GM04503 (cell line): ENCODE measurements at regions not wholly inside any gene's neighbourhood (a gene's known extent, or its start where the extent isn't known, plus 50 kb on each side); places are given as distances from the start of the nearest gene placed in this dataset.

ENCODE experiments used
- DNase-seq: peaks from one replicate; pipeline ENCODE4 v3.0.0-alpha.2; 2012; ENCODE audit warnings: low read depth

DNA sequence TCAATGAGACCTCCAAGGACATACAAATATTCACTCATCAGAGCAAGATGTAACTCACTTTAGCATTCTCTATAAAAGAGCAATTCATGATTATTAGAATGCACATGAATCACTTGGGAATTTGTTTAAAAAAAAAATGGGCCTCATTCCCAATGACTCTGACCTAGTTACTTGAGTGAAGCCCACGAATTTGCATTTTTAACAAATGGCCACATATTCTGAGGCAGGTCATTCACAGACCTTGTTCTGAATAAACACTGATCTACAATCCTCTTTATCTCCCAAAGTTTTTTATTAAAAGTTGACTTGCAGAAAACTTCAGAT is 255.1 kb upstream of the VEGFC start:
- no peak for DNase-seq

GRCh38 chr4:177051473-177052060 is 258.1 kb upstream of the NEIL3 start:
- no peak for DNase-seq

DNA sequence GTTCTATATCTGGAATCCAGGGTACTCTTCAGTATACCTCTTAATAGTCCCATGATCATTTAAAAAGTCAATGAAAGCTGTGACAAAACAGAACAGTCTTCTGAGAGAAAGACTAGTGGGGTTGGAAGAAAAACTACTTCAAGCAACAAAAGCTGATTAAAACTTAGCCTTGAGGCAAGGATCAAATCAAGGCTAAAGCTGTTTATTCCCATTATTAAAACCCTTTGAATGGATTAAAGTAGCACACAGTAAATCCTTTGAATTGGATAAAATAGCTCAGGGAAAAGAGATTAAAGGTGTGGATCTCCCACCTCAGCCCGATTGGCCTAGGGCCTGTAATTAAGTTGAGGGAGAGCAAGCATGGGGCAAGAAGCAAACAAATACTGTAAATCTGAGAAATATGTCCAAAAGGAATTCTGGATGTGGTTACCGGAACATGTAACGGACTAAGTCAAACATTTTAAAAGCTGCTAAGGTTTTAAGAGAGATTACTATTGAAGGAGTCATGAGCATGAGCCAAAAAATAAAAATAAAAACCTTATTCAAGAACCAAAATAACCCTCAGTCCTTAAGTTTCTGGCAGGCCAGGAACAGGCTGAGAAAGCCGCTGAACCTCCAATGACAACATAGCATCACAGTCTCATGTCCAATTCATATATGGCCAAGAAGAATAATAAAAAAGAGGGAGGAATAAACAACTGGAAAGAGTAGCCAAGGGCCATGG is 257.3 kb upstream of the NEIL3 start:
- no peak for DNase-seq

- DNase-seq = no peak
Measured at GRCh38 chr4:177057186-177057585, 252.5 kb upstream of the NEIL3 start.

DNA sequence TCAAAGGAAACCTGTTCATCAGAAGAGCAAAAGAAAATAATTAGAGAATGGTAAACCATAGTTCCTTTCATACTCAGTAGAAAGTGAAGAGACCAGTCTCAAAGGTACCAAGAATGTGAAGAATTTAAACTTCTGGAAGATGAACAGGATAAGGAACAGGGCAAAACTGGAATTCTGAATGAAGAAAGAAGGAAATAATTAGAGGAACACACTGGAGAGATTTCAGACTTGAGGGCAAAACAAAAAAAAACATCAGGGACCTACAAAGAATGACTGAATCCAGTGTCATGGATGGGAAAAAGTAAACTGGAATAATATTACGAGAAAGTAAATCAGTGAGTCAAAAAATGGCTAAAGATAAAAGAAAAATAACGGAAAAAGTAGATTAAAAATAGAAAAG is 245.6 kb upstream of the NEIL3 start:
- no peak for DNase-seq

DNA sequence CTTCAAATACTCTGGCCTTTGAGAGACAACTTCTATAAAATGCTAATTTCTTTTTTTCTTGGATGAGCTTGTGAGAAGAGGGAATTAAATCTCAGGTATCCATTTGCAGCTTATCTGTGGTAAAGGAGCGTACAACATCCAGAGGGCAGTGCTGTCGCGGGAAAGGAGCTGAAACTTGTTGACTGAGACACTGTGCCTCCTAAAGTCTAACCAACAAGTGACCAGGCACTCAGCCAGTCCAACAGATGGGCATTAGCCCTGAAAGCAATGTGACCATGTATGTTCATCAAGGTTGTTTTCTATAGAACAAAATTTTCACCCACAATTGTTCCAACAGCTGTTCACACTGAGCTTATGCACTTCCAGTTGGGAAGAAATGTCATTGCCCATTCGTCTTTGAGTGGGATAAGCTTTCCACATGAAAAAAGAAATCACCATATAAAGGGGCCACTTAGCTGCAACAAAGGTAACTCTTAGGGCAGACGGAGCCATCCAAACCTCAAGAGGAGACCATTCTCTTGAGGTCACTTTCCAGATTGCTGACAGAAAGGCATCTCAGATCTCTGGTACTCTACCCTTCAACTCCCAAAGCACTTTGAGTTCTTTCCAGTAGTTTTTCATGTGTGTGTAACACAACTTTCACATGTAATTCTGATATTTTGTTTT is 244.8 kb upstream of the NEIL3 start:
- no peak for DNase-seq

- no peak for DNase-seq
Measured at GRCh38 chr4:177066746-177067145, 242.9 kb upstream of the NEIL3 start.

DNA sequence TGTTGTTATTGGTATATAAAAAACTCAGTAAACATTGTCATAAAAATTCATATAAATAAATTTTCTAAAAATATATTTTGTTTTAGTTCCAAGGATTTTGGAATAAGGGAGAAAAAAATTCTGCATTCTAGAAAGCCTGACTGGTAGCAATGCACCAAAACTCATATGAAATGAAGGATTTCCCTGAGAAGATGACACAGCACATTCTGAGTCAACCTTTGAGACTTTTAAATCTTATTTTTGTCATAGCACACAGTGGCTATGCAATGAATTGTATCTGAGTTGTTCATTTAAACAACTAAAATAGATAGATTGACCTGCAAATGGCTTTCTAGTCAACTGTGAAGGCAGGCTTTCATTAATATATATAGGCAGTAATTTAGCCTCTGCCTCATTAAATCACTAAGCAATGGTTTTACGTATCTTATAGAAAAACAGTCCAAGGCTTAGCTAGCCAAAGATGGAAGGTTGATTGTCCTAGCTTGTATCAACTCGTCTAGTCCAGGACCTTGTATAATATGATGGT is 239.1 kb upstream of the NEIL3 start:
- no peak for DNase-seq

GRCh38 chr4:177077095-177077971 is 232.3 kb upstream of the NEIL3 start:
- no peak for DNase-seq

DNA sequence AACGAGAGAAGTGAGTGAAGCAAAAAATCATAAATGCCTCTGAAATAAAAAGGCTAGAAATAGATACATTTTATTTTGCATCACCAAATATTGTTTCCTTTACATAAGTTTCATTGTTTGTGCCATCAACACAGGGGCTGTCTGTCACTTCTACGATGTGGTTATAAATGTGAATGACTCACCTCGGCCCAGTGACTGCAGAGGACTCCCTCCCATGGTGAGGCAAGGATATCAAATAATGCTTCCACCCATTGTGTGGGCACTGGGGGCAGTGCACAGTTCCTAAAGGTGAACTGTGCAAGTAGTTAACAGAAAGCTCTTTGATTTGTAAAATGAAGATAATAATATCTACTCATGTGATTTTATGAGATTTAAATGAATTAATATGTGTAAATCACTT is 230.3 kb upstream of the NEIL3 start:
- DNase-seq = no peak

- DNase-seq = no peak
Measured at GRCh38 chr4:177080388-177080787, 229.3 kb upstream of the NEIL3 start.

GRCh38 chr4:177087060-177087459 is 222.6 kb upstream of the NEIL3 start:
- no peak for DNase-seq

GRCh38 chr4:177087499-177087898 is 222.2 kb upstream of the NEIL3 start:
- DNase-seq = no peak

- DNase-seq = no peak
Measured at GRCh38 chr4:177091515-177091914, 218.2 kb upstream of the NEIL3 start.

DNA sequence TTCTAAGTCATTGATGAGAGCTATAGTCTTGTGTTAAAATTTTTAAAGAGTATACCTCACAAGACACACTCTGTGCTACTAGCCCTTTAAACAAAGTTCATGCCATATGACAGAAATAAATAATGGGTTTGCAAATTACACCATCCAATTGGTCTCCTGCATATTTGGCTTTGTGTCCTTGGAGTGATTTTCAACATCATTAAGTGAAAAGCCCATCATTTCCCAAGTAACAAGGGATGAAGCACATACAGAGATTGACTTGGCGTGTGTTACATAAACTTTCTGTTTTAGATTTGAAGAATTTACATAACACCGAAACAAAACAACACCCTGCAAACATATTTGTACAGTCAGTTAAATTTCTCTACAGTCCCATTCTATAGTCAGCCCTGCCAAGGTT is 216.9 kb upstream of the NEIL3 start:
- DNase-seq = no peak

DNA sequence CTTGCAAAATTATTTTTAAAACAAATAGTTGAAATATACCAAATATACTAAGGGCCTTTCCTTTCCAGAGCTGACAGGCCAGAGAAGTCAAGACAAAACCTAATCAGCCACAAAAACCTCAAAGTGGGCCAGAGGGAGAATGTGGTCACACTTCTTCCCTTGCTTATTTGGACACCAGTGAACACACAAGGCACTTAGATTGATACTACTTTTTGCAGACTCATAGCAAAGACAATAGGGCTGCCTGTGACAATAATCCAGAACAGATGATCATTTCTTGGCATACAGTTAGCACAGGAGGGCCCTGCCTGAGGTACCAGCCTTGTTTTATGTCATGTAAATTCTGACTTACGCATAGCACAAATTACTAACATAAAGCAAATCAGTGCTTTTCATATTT is 215.7 kb upstream of the NEIL3 start:
- DNase-seq = no peak

- DNase-seq = no peak
Measured at GRCh38 chr4:177097291-177097690, 212.4 kb upstream of the NEIL3 start.

GRCh38 chr4:177099211-177099610 is 210.5 kb upstream of the NEIL3 start:
- no peak for DNase-seq

DNA sequence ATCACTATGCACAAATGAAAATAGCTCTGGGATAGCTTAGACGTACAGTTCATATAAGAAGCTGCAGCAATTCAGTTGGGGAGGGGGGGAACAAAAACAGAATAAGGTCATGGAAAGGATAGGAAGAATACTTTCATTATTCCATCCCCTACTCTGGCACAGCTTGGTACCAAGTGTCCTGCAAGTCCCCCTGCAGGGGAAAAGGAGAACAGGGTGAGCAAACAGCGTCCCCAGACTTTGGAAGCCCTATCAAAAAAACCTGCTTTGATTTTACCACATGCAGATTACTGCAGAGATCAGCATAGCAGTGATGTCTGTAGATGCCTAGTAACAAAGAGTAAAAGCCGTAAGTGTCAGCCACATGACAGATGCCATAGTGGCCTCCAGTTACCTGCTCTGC is 209.4 kb upstream of the NEIL3 start:
- no peak for DNase-seq

GRCh38 chr4:177103619-177104018 is 206.1 kb upstream of the NEIL3 start:
- DNase-seq = no peak

GRCh38 chr4:177105536-177105935 is 204.1 kb upstream of the NEIL3 start:
- DNase-seq = peak; percentile 68

GRCh38 chr4:177107288-177107921 is 202.3 kb upstream of the NEIL3 start:
- peak; percentile 69 for DNase-seq
